Muscle layer of colon (tissue), 2 donors: ENCODE measurements at regions not wholly inside any gene's neighbourhood (a gene's known extent, or its start where the extent isn't known, plus 50 kb on each side); places are given as distances from the start of the nearest gene placed in this dataset.

Experiments
- H3K27ac ChIP-seq: one replicate; pipeline ENCODE4 v1.7.0; 2013; ENCODE audit warnings: low read depth, mild to moderate bottlenecking, low read length, moderate library complexity
- H3K27me3 ChIP-seq, 2 donors: one replicate each; pipeline ENCODE4 v1.7.0; 2013; ENCODE audit warnings: low read length in 2 of 2, mild to moderate bottlenecking in 2 of 2; ENCODE audit not compliant: insufficient read depth in 2 of 2, control insufficient read depth in 1 of 2
- H3K36me3 ChIP-seq: one replicate; pipeline ENCODE4 v1.7.0; 2013; ENCODE audit warnings: mild to moderate bottlenecking, low read length; ENCODE audit not compliant: insufficient read depth
- H3K4me1 ChIP-seq: one replicate; pipeline ENCODE4 v1.7.0; 2013; ENCODE audit warnings: mild to moderate bottlenecking, low read length; ENCODE audit not compliant: insufficient read depth
- H3K4me3 ChIP-seq, 2 donors: one replicate each; pipeline ENCODE4 v1.7.0; 2013; ENCODE audit warnings: low read length in 2 of 2, low read depth in 1 of 2, mild to moderate bottlenecking in 1 of 2, moderate library complexity in 1 of 2
- H3K9ac ChIP-seq: one replicate; pipeline ENCODE4 v1.7.0; 2013; ENCODE audit warnings: low read length
- H3K9me3 ChIP-seq: one replicate; pipeline ENCODE4 v1.7.0; 2013; ENCODE audit warnings: mild to moderate bottlenecking, low read length
- donor health status: abdominal sarcoma.
- donor health status: Adenocarcinoma of cecum.

DNA sequence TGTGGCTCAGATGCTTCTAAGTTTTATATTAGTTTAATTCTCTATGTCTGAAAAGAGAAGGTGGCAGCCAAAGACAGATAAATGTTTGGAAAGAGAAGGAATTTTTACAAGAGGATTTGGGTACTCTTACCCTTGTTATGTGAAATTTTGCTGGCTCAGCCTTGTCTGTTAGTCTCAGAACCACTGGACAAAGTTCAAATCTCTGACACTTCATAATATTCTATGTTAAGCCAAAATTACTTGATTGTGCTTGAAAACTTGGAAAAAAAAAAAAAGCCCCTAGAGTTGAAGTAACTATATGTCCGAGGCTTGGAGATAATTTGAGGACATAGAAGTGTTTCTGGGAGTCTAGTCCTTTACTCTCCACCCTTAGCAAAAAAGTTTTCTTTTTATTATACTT, 1079.3 kb upstream of the LRRTM3 start:
- Histone ChIP-seq H3K9ac (no peak overlapping the region), H3K4me1 (peaks cover 10% of the 10 kb centered on the region), H3K36me3 (no peaks in the 10 kb centered on the region), H3K27me3 (no peaks in the 10 kb centered on the region), H3K4me3 (no peak overlapping the region), H3K27ac (no peak overlapping the region), H3K9me3 (no peaks in the 10 kb centered on the region)

DNA sequence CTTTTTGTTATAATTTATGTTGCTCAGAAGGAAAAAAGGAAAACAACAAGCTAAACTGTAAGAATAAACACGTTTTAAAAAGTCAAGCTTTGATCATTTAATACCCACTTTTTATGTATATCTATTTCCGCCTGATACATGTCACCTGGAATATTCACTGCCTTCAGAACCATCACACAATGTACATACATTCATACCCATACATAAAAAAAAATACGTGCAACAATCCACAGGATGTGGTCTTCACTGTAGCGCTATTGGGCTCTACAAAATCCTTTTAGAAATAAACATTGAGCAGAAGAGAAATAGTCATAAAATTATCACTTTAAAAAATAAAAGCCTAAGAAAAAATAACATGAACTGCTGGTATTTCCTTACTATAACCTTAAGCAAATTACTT, 1078.9 kb upstream of the LRRTM3 start:
- Histone ChIP-seq H3K9ac (no peak overlapping the region), H3K27ac (no peak overlapping the region), H3K27me3 (no peaks in the 10 kb centered on the region), H3K4me1 (peaks cover 10% of the 10 kb centered on the region), H3K4me3 (no peak overlapping the region), H3K36me3 (no peaks in the 10 kb centered on the region), H3K9me3 (no peaks in the 10 kb centered on the region)

DNA sequence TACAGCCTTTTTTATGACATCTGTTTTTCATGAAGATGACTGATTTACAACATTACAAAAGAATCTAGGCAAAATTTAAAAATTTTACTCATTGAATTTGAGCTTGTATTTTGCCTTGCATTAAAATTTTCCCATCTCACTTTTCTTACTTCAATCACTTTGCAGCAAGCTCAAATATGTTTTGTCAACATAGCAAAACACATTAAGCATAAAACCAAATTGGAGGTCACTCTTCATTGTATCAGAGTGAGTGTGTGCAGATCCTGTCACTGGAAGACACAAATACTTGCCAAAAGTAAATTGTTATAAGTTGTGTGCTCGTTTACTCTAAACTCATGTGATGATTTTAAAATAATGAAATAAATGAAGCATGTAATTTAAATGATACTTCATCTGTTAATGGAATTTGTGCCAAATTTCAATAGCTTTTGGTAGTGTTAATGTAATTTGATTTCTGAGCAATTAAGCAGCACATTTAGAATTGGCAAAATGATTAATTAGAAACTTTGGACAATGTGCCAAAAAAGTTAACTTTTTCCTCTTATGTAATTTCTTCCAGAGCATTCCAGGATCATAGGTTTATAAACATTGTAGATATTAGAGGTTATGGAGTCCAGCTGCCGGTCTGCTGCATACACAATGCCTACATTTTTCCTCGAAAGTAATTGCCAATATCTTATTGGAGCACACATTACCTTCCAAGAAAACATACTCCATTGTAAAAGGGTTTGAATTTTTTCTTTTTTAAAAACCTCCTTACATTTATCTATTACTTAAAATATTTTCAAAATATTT, 1078.2 kb upstream of the LRRTM3 start:
- Histone ChIP-seq H3K4me3 (no peak overlapping the region), H3K27me3 (no peaks in the 10 kb centered on the region), H3K36me3 (no peaks in the 10 kb centered on the region), H3K9me3 (no peaks in the 10 kb centered on the region), H3K9ac (no peak overlapping the region), H3K4me1 (peaks cover 10% of the 10 kb centered on the region), H3K27ac (no peak overlapping the region)

DNA sequence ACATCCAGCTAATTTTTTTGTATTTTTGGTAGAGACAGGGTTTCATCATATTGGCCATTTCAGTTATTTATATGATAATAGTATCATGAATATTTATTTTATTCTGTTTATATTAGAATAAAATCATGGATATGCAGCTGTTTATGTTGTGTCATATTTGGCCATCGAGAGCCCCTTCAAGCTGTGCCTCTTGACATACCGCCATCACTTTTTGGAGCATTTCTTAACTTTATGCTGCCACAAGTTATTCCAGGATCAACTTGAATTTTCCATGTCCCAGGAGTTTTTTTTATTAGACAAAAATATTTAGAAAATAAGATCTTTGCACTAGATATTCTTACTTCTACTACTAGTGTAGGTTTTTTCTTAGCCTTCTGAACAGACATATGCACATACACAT, 1067.0 kb upstream of the LRRTM3 start:
- Histone ChIP-seq H3K9ac (no peak overlapping the region), H3K4me3 (no peak overlapping the region), H3K4me1 (no peaks in the 10 kb centered on the region), H3K36me3 (no peaks in the 10 kb centered on the region), H3K27me3 (no peaks in the 10 kb centered on the region), H3K27ac (no peak overlapping the region), H3K9me3 (no peaks in the 10 kb centered on the region)

DNA sequence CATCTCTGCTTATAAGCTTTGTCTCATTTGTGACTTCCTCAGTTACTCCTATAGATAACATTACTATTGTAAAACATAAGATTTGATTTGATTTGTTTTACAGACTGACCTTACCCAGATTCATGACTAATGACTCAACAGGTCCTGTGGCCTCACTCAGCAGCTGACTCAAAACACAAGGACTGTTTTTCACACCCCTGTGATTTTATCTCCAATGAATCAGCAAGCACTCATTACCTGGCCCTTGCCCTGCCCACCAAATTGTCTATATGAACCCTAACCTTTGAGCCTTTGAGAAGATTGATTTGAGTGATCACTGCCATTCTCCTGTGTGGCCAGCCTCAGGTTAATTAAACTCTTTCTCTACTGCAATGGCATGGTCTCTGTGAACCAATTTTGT, 1064.6 kb upstream of the LRRTM3 start:
- Histone ChIP-seq H3K9me3 (no peaks in the 10 kb centered on the region), H3K4me1 (no peaks in the 10 kb centered on the region), H3K27ac (no peak overlapping the region), H3K4me3 (no peak overlapping the region), H3K27me3 (no peaks in the 10 kb centered on the region), H3K36me3 (no peaks in the 10 kb centered on the region), H3K9ac (no peak overlapping the region)
